ENCODE measurements at regions not wholly inside any gene's neighbourhood (a gene's known extent, or its start where the extent isn't known, plus 50 kb on each side); places are given as distances from the start of the nearest gene placed in this dataset.
A peak's percentile ranks its signal among the peaks of the same experiment; 100 is the strongest.

GRCh38 chr9:129399634-129399990 is 221.3 kb downstream of the C9orf50 start:
- H3K14ac ChIP-seq (ENCODE audit: insufficient read length), result no peak overlapping the region
- no peak overlapping the region for H3K18ac ChIP-seq (ENCODE audit: extremely low read depth, low read length)
- H3K27me3 ChIP-seq (replicated peaks in 1 of 4; ENCODE audit: control insufficient read depth in 3 of 4, extremely low read depth in 1 of 4, insufficient read depth in 3 of 4, low read length in 3 of 4), result peaks cover 0 to 3% (median 0%) of the 10 kb centered on the region in 4 experiments; a peak in 1 of 7 replicates
- no peak overlapping the region for H4K8ac ChIP-seq (ENCODE audit: extremely low read depth, insufficient read depth, low read length)
- no peaks in the 10 kb centered on the region for H3K9me3 ChIP-seq (ENCODE audit: insufficient read depth in 2 of 2, low read depth in 1 of 2, low read length in 1 of 2)
- ChIA-PET CTCF (ENCODE audit: partially characterized antibody) (interaction anchor here (0.9 to 1.3 kb wide), 4 partner anchors 17 to 268 kb away, joined by 3 read pairs; no protein-coding TSS in a partner anchor), POLR2A (ENCODE audit: partially characterized antibody) (interaction anchor here (0.7 to 1.6 kb wide), 4 partner anchors 10 to 58 kb away, joined by 3 to 4 read pairs (median 3); no protein-coding TSS in a partner anchor)
- no peak for DNase-seq (ENCODE audit: low read depth in 1 of 2, low spot score in 2 of 2)
- H2BK120ac ChIP-seq (replicated peaks; ENCODE audit: low read depth, low read length), result no peak overlapping the region
- 77% methylated on average over 8 of the region's 8 CpGs; no CpG with 5 or more reads in 1 of the 2 experiments for WGBS, 2 experiments (ENCODE audit: extremely low coverage in 1 of 2, insufficient coverage in 1 of 2, insufficient read length in 1 of 2, insufficient replicate concordance in 2 of 2, low coverage in 1 of 2, low lambda C conversion rate in 2 of 2, missing lambda C conversion rate in 1 of 2)
- H3K56ac ChIP-seq (replicated peaks; ENCODE audit: insufficient read length, low read depth, low read length), result no peak overlapping the region
- no peak overlapping the region for H3K4me2 ChIP-seq (ENCODE audit: insufficient read depth in 1 of 2, low read depth in 2 of 2, low read length in 2 of 2)
- peak overlapping the region; percentile 26; the same call in 1 of the 2 replicates for H2BK5ac ChIP-seq (ENCODE audit: low read depth, low read length)
- no peak for FAIRE-seq
- no peaks in the 10 kb centered on the region for H3K36me3 ChIP-seq (ENCODE audit: control insufficient read depth in 2 of 4, insufficient read depth in 4 of 4, low read length in 3 of 4)
- no peak overlapping the region for H2AK5ac ChIP-seq (ENCODE audit: low read depth, low read length)
- no peak overlapping the region for H2BK12ac ChIP-seq (ENCODE audit: low read depth, low read length)
- 0 out of 2 replicates have a peak overlapping the region, but pooled peaks have one; percentile 77 for H2BK15ac ChIP-seq (ENCODE audit: low read length)
- H4K20me1 ChIP-seq (replicated peaks in 1 of 2; ENCODE audit: control insufficient read depth in 1 of 2, insufficient read depth in 2 of 2, low read length in 2 of 2), result peaks cover 0 to 2% of the 10 kb centered on the region in 2 experiments
- no peak overlapping the region for H2AFZ ChIP-seq (ENCODE audit: low read length)
- no peak overlapping the region for H3K4me3 ChIP-seq (ENCODE audit: extremely low read depth in 1 of 4, insufficient read depth in 2 of 4, low read depth in 3 of 4, low read length in 4 of 4)
- no peaks in the 10 kb centered on the region for H3K79me2 ChIP-seq (ENCODE audit: control insufficient read depth in 1 of 2, insufficient read depth in 2 of 2, low read length in 2 of 2)
- H4K5ac ChIP-seq (ENCODE audit: insufficient read length, low read depth, low read length), result no peak overlapping the region
- no peak overlapping the region for H3K27ac ChIP-seq (ENCODE audit: low read depth, low read length)
- H3K4me1 ChIP-seq (replicated peaks in 1 of 4; ENCODE audit: control insufficient read depth in 3 of 4, insufficient read depth in 4 of 4, low read length in 3 of 4), result peaks cover 2 to 38% (median 13%) of the 10 kb centered on the region in 4 experiments
- H3K79me1 ChIP-seq (ENCODE audit: low read depth, low read length), result no peaks in the 10 kb centered on the region
- no peak overlapping the region for H3K4ac ChIP-seq (replicated peaks; ENCODE audit: insufficient read length, low read depth, low read length)
- no peak overlapping the region for H2BK20ac ChIP-seq (ENCODE audit: low read length)
- no peak overlapping the region for H4K91ac ChIP-seq (replicated peaks; ENCODE audit: insufficient read length, low read length)
- H3K23me2 ChIP-seq (ENCODE audit: low read depth, low read length), result peaks cover 29% of the 10 kb centered on the region; the same call in 1 of the 2 replicates
- no peak overlapping the region for H3K23ac ChIP-seq (ENCODE audit: insufficient read length)
- H3K9ac ChIP-seq (replicated peaks in 1 of 4; ENCODE audit: extremely low read depth in 1 of 4, low read depth in 3 of 4, low read length in 3 of 4), result no peak overlapping the region
- TF ChIP-seq RAD21 (IDR thresholded peaks at IDR 0.05 in 1 of 2, conservative IDR thresholded peaks at IDR 0.05 in 1 of 2; ENCODE audit: low read depth in 2 of 2, low read length in 2 of 2) (no peak), TBP (IDR thresholded peaks at IDR 0.05; ENCODE audit: low read depth, low read length) (no peak), SIRT6 (IDR thresholded peaks at IDR 0.05; ENCODE audit: low read length) (no peak), TEAD4 (IDR thresholded peaks at IDR 0.05; ENCODE audit: low read depth, low read length) (no peak), ASH2L (IDR thresholded peaks at IDR 0.05; ENCODE audit: low read length) (no peak)
